Esophagus mucosa (tissue), 1 donor: ENCODE measurements at regions not wholly inside any gene's neighbourhood (a gene's known extent, or its start where the extent isn't known, plus 50 kb on each side); places are given as distances from the start of the nearest gene placed in this dataset.

Experiments used
- ATAC-seq: fragments of 200-7000 bp; cut with Tn5 transposase; one replicate; pipeline ENCODE4 v1.9.1; 2020
- donor health status: DM: yes; HTN: yes; CAD: no.

DNA sequence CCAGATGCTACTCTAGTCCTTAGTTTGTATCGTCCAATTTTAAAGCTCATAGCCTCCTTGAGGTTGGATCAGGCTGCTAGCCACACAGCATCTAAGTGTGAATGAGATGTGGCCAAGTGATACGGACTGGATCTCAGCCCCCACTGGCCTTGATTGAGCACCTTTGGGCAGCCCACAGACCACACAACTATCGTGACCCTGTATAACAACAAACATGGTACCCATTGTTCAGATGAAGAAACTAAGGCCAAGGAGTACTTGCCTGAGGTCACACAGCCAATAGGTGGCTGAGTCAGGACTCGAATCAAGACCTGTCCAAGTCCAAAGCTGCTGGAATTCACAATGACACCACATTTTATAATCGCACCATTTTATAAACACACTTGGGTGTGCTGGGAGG, 73.0 kb upstream of the IRX3 start:
- ATAC-seq, result no peak

DNA sequence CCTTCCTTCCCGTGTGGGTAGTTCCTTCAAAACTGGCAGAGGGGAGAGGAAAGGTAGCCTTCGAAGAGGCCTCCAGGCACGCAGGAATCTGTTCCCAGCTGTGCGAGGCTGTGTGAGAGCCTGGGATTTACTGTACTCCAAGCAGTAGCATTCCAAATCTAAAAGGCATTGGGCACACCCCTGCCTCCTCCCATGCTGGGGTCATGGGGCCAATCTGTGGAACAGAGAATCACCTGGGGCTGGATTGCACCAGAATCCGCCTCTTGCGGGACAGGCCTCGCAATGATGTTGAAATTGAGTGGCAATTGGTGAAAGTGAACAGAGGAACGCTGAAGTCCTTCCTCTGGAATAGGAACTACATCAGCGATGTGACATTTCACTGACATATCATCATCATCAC, 72.5 kb upstream of the IRX3 start:
- peak; percentile 90 for ATAC-seq

DNA sequence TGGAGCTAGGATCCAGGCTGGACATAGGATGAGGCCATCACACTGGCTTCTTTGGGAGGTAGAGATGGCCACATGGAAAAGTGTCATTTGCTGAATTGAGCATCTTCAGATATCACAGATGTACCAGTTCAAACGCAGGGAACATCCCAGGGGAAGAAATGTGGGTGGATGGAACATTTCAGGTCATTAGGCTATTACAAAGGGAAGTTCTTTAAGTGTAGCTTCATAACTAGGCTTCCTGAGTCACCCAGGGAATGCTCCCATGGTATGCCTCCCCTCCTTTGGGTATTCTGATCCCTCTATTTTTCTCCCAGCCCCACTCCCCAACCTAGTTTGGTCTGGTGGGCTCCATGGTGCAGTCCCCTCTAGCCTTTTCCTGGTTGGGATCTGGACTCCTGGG, 69.8 kb upstream of the IRX3 start:
- ATAC-seq, result no peak

DNA sequence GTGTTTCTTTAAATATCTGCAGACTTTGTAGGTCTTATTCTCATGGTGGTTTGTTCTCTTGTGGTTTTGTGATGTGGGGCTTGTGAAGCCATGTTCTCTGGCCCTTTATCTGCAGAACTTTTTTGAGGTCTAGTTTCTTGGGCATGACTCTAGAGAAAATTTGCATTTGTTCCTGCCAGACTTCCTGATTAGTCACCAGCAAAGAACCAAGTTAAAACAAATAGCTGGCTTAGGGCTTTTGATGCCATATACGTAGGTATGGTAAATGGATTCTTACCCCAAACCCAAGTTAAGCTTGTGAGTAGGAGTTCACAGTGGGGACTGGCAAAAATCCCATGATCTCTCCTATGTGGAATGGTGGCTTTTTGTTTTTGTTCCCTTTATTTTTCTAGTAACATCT, 68.7 kb upstream of the IRX3 start:
- ATAC-seq, result peak; percentile 63

DNA sequence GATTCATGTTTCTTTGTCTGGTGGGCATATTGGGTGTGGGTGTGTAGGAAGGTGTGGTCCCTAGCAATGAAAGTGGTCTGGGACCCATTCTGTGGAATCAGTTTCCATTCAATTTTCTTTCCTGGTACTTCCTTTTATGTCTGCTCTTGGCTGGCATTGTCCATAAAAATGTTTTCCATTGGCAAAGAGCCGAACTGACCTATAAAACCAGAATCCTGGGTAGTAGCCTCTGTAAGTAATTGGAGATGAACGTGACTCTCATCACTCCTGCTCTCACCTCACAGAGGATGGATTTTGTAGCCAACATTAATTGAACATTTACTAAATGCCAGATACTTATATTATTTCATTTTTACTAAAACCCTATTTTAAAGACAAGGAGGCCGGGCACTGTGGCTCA, 66.5 kb upstream of the IRX3 start:
- ATAC-seq, result no peak

DNA sequence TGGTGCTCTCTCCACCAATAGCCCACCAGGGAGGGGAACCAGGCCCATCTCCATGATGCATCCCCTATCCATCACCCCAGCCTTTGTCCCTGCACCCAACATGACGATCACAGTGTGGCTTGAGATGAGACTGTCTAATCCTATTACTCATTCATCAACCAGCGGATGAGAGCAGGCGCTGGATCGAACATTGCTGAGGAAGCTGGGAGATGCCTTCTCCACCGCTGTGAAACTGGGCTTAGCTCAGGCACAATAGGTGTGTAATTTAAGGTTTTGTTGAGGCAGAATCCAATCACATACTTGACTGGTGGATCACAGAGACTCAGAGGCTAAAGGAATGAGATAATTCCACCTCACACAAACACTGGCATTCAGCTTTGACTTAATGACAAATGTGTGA, 64.6 kb upstream of the IRX3 start:
- peak; percentile 60 for ATAC-seq

DNA sequence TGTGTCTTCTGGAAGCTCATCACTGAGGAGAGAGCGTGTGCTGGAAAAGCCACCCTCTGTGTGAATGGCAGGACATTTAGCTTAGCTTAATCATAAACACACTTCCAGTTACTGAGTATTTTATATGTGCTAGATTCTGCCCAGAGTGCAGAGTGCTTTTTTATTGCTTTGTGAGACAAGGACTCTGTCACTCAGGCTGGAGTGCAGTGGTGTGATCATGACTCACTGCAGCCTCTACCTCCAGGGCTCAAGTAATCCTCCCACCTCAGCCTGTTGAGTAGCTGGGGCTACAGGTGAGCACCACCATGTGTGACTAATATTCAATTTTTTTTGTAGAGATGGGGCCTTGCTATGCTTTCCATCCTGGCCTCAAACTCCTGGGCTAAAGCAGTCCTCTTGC, 61.4 kb upstream of the IRX3 start:
- ATAC-seq, result peak; percentile 75

DNA sequence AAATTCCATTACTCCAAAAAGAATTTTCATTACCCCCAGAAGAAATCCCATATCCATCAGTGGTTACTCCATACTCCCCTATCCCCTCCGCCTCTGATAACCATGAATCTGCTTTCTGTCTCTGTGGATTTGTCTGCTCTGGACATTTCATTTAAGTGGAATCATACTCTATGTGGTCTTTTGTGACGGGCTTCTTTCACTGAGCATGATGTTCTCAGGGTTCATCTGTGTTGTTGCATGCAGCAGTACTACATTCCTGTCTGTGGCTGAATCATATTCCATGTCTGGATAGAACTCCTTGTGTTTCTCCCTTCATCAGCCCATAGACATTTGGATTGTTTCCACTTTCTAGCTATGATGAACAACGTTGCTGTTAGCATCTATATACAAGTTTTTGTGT, 59.5 kb upstream of the IRX3 start:
- ATAC-seq, result no peak

DNA sequence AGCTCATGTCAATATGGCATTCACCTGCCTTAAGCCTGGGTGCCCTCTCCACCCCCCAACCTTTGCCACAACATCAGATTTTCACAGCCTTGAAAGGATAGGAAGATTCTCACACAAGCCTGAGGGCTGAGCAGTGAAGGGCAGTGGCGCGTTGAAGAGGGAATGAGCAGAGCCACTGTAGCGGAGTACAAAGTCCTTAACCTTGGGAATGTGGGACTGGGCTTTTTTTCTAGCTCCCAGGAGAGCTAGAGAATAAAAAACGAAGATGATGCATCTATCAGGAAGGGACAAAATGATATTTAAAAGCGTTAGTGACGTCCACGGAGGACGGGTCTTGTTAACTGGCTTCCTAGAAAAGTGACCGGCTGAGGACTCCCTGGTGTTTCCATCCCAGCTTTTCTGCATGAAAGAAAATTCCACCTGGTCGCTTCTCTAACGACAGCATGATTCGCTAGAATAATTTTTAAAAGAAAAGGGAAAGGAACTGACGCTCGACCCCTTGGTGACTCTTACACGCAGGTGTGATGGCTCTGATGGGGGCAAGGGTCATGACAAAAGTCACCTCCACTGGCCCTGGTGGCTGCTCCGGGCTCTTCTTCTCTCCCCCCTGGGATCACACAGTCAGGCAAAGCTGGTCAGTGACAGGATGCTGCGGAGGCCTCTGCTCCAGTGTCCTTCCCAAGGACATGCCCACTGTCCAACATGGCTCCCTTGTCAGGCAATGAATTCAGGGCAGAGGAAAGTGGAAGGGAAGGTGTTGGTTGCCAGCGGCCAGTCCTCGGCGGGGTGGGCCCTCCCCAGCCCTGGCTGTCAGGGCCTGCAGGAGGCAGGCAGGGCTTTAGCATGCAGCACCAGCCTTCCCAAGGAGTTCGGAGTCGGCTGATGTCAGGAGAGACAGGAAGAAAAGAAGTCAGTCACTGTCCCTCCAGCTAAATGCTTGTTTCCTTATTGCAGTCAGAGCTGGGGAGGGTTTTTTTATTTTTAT, 58.4 kb upstream of the IRX3 start:
- no peak for ATAC-seq

DNA sequence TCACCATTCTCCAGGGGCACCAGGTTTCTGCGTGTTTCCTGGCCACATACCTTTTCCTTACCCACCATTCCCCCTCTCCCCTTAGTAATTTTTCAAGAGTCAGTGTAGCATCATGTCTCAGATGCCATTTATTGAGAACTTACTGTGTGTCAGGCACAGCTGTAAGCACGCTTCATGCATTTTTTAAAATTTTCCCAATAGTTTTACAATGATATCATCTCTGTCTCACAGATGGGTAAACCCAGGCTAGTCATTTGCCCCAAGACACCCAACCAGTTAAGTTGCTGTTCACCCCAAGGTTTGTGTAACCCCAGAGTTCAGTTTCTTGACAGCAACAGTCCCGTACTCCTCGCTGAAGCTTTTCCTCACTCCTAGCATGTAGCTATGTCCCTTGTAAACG, 56.4 kb upstream of the IRX3 start:
- peak; percentile 16 for ATAC-seq

DNA sequence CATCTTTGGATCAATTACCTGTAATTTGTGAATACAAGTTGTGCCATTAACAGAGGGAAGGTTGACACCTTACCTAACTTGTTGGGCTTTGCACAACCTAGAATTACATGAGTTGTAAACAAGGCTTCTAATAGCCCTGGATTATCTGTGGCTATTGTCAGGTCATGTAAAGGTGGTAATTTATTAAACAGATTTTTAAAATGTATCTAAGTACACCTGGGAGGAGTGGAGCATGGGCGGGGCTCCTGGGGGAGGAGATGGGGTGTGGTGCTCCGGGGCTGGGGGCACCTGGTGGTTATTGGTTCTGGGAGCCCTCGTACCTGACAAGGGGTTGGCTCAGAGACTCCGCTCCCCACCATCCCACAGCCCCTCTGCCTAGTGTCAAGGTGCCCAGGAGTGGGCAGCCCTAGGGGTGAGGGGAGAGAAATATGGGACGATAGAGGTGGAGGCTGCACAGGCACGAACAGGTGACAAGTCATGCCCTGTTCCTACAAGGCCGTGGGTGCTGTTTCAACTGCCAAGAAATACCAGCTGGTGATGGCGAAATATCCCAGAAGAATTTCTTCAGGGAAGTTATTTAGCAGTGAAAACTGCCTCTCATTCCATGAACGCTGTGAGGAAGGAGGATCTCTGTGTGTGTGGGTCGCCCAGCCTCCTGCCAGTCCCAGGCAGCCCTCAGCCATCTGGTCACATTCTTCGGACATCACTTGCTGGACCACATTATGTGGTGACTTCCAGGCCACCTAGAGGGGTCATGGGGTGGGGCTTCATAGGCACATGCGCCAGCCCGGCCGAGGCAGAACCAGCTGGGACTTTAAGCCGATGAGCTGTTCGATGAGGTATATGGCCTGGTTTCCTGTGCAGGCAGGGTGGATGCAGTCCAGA, 55.5 kb upstream of the IRX3 start:
- peak; percentile 87 for ATAC-seq

DNA sequence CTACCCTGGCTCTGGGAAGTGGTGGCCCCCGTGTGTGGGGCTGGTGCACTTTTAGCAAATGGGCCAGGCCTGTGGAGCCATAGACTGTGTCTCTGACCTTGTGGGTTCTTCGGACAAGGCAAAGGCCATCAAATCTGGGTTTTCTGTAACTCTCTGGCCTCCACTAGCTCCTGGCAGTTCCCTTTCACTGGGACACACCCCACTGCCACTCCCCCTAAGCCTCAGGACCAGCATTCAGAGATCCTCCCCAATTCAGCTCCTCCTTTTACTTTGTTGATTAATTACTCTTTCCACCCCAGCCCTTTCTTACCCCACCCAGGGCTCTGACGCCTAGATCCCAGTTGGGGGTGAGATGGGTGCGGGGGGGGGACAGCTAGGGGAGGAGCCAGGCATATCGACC, 53.9 kb upstream of the IRX3 start:
- peak; percentile 37 for ATAC-seq

DNA sequence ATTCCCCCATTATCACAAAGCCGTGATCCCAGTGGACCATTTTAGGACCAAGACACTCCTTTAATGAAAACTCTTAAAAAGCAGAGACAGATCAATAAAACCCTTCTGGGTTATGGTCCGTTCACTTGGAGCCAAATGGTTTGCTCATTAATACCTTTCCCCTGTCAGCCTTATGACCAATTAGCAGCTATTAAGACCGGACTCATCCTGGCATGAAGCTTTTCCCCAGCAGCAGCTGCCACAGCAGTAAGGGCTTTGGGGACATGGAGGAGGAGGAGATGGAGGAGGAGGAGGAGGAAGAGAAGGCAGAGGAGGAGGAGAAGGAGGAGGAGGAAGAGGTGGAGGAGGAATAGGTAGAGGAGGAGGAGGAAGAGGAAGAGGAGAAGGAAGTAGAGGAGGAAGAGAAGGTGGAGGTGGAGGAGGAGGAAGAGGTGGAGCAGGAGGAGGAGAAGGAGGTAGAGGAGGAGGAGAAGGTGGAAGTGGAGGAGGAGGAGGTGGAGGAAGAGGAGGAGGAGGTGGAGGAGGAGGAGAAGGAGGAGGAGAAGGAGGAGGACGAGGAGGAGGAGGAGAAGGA, 50.1 kb upstream of the IRX3 start:
- ATAC-seq, result no peak
